ENCODE measurements at regions not wholly inside any gene's neighbourhood (a gene's known extent, or its start where the extent isn't known, plus 50 kb on each side); places are given as distances from the start of the nearest gene placed in this dataset.
"Not testable (repeated sequence)": the region's sequence is repeated elsewhere in the genome, so short reads cannot be mapped to it uniquely, and the experiment has no call there.

DNA sequence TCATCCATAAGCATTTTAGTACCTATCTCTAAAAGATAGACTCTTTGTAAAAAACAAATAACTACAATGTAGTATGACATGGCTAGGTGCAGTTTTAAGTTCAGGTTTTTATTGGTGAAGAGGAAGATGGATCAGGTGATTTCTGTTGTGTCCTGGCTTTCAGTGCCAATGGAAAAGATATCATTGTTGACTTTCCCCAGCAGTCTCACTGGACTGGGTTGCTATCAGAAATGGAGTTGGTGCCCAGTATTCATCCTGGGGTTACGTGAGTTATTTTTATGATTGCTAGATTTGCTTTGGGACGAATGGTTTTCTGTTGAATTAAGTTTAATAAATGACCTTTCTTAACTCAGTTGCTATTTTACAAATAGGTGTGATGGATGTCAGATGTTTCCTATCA lies 120.5 kb downstream of the GOLGA6L22 start:
- H3K9me3 ChIP-seq (ENCODE audit: insufficient read depth in 2 of 2, low read depth in 1 of 2, low read length in 1 of 2); H3K27me3 ChIP-seq (replicated peaks in 1 of 4; ENCODE audit: control insufficient read depth in 3 of 4, extremely low read depth in 1 of 4, insufficient read depth in 3 of 4, low read length in 3 of 4); H3K56ac ChIP-seq (replicated peaks; ENCODE audit: insufficient read length, low read depth, low read length); H2BK12ac ChIP-seq (ENCODE audit: low read depth, low read length); H2BK15ac ChIP-seq (ENCODE audit: low read length); H4K20me1 ChIP-seq (replicated peaks in 1 of 2; ENCODE audit: control insufficient read depth in 1 of 2, insufficient read depth in 2 of 2, low read length in 2 of 2); H2AFZ ChIP-seq (ENCODE audit: low read length); H3K36me3 ChIP-seq (ENCODE audit: control insufficient read depth in 2 of 4, insufficient read depth in 4 of 4, low read length in 3 of 4); POLR2A ChIA-PET (ENCODE audit: partially characterized antibody); H3K27ac ChIP-seq (ENCODE audit: low read depth, low read length); H4K8ac ChIP-seq (ENCODE audit: extremely low read depth, insufficient read depth, low read length); H2BK20ac ChIP-seq (ENCODE audit: low read length); H2BK120ac ChIP-seq (replicated peaks; ENCODE audit: low read depth, low read length); H3K79me1 ChIP-seq (ENCODE audit: low read depth, low read length); H3K14ac ChIP-seq (ENCODE audit: insufficient read length); H3K9ac ChIP-seq (replicated peaks in 1 of 4; ENCODE audit: extremely low read depth in 1 of 4, low read depth in 3 of 4, low read length in 3 of 4); H2AK5ac ChIP-seq (ENCODE audit: low read depth, low read length); H4K5ac ChIP-seq (ENCODE audit: insufficient read length, low read depth, low read length); H3K4me2 ChIP-seq (ENCODE audit: insufficient read depth in 1 of 2, low read depth in 2 of 2, low read length in 2 of 2); DNase-seq (ENCODE audit: low read depth in 1 of 2, low spot score in 2 of 2); H3K4ac ChIP-seq (replicated peaks; ENCODE audit: insufficient read length, low read depth, low read length); H3K23ac ChIP-seq (ENCODE audit: insufficient read length); H3K18ac ChIP-seq (ENCODE audit: extremely low read depth, low read length); CTCF ChIA-PET (ENCODE audit: partially characterized antibody); H3K79me2 ChIP-seq (ENCODE audit: control insufficient read depth in 1 of 2, insufficient read depth in 2 of 2, low read length in 2 of 2); H3K4me1 ChIP-seq (replicated peaks in 1 of 4; ENCODE audit: control insufficient read depth in 3 of 4, insufficient read depth in 4 of 4, low read length in 3 of 4); H2BK5ac ChIP-seq (ENCODE audit: low read depth, low read length); FAIRE-seq; H4K91ac ChIP-seq (replicated peaks; ENCODE audit: insufficient read length, low read length); H3K4me3 ChIP-seq (ENCODE audit: extremely low read depth in 1 of 4, insufficient read depth in 2 of 4, low read depth in 3 of 4, low read length in 4 of 4); H3K23me2 ChIP-seq (ENCODE audit: low read depth, low read length): not testable (repeated sequence)
- no CpG with 5 or more reads among the region's 2 CpGs for WGBS, 2 experiments (ENCODE audit: extremely low coverage in 1 of 2, insufficient coverage in 1 of 2, insufficient read length in 1 of 2, insufficient replicate concordance in 2 of 2, low coverage in 1 of 2, low lambda C conversion rate in 2 of 2, missing lambda C conversion rate in 1 of 2)

DNA sequence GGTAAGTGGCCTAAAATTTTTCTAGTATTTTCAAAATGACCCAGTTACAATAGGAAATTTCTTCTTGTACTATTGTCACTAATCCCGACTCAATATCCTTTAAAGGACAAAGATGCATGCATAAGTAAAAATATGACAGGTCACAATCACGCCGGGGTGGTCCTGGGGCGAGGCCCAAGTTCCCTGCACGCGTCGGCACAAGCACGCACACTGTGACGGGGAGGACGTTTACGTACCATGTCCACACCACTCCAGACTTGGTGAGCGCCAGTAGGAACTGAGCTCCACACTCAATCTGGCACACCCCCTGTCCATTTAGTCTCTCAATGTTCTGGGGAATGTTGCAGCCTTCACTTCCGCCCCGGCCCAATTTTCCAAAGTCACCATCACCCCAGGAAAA lies 128.7 kb downstream of the GOLGA6L22 start:
- not testable (repeated sequence) for H3K9ac ChIP-seq (replicated peaks in 1 of 4; ENCODE audit: extremely low read depth in 1 of 4, low read depth in 3 of 4, low read length in 3 of 4); H3K4me1 ChIP-seq (replicated peaks in 1 of 4; ENCODE audit: control insufficient read depth in 3 of 4, insufficient read depth in 4 of 4, low read length in 3 of 4)

More for the DNA sequence above, 128.7 kb downstream of the GOLGA6L22 start:
- FAIRE-seq; H2AFZ ChIP-seq (ENCODE audit: low read length); H2BK5ac ChIP-seq (ENCODE audit: low read depth, low read length); H4K8ac ChIP-seq (ENCODE audit: extremely low read depth, insufficient read depth, low read length); H3K79me1 ChIP-seq (ENCODE audit: low read depth, low read length); H3K27ac ChIP-seq (ENCODE audit: low read depth, low read length); H3K23me2 ChIP-seq (ENCODE audit: low read depth, low read length); H2BK15ac ChIP-seq (ENCODE audit: low read length); H4K20me1 ChIP-seq (replicated peaks in 1 of 2; ENCODE audit: control insufficient read depth in 1 of 2, insufficient read depth in 2 of 2, low read length in 2 of 2); H2AK5ac ChIP-seq (ENCODE audit: low read depth, low read length); H4K5ac ChIP-seq (ENCODE audit: insufficient read length, low read depth, low read length); H2BK120ac ChIP-seq (replicated peaks; ENCODE audit: low read depth, low read length); H3K56ac ChIP-seq (replicated peaks; ENCODE audit: insufficient read length, low read depth, low read length); H3K4me3 ChIP-seq (ENCODE audit: extremely low read depth in 1 of 4, insufficient read depth in 2 of 4, low read depth in 3 of 4, low read length in 4 of 4); H3K36me3 ChIP-seq (ENCODE audit: control insufficient read depth in 2 of 4, insufficient read depth in 4 of 4, low read length in 3 of 4); H3K23ac ChIP-seq (ENCODE audit: insufficient read length); H3K4ac ChIP-seq (replicated peaks; ENCODE audit: insufficient read length, low read depth, low read length); H4K91ac ChIP-seq (replicated peaks; ENCODE audit: insufficient read length, low read length); H3K79me2 ChIP-seq (ENCODE audit: control insufficient read depth in 1 of 2, insufficient read depth in 2 of 2, low read length in 2 of 2); CTCF ChIA-PET (ENCODE audit: partially characterized antibody); H3K4me2 ChIP-seq (ENCODE audit: insufficient read depth in 1 of 2, low read depth in 2 of 2, low read length in 2 of 2); H2BK20ac ChIP-seq (ENCODE audit: low read length); H3K14ac ChIP-seq (ENCODE audit: insufficient read length); H3K27me3 ChIP-seq (replicated peaks in 1 of 4; ENCODE audit: control insufficient read depth in 3 of 4, extremely low read depth in 1 of 4, insufficient read depth in 3 of 4, low read length in 3 of 4); H2BK12ac ChIP-seq (ENCODE audit: low read depth, low read length); H3K18ac ChIP-seq (ENCODE audit: extremely low read depth, low read length); DNase-seq (ENCODE audit: low read depth in 1 of 2, low spot score in 2 of 2); H3K9me3 ChIP-seq (ENCODE audit: insufficient read depth in 2 of 2, low read depth in 1 of 2, low read length in 1 of 2); POLR2A ChIA-PET (ENCODE audit: partially characterized antibody): not testable (repeated sequence)
- 100% methylated on average over 10 of the region's 14 CpGs; no CpG with 5 or more reads in 1 of the 2 experiments for WGBS, 2 experiments (ENCODE audit: extremely low coverage in 1 of 2, insufficient coverage in 1 of 2, insufficient read length in 1 of 2, insufficient replicate concordance in 2 of 2, low coverage in 1 of 2, low lambda C conversion rate in 2 of 2, missing lambda C conversion rate in 1 of 2)

Data from H1 (cell line).